Retinal pigment epithelial cell (primary cell): ENCODE measurements at regions not wholly inside any gene's neighbourhood (a gene's known extent, or its start where the extent isn't known, plus 50 kb on each side); places are given as distances from the start of the nearest gene placed in this dataset.
A peak's percentile ranks its signal among the peaks of the same experiment; 100 is the strongest.

Experiments
- DNase-seq: peaks from one replicate; pipeline ENCODE4 v3.0.0-alpha.2; 2010; ENCODE audit warnings: low read depth
- H3K4me3 ChIP-seq: 2 replicates; pipeline ENCODE4 v1.5.1; 2011; ENCODE audit warnings: mild to moderate bottlenecking, low read length, control low read depth, moderate library complexity
- CTCF ChIP-seq: conservative IDR thresholded peaks from 2 replicates; pipeline ENCODE4 v1.5.1; 2011; ENCODE audit warnings: low read depth, low read length, control low read depth, inconsistent platforms

GRCh38 chr10:108385963-108386362 is 1221.5 kb upstream of the SORCS1 start:
- no peak for TF ChIP-seq CTCF
- no peak overlapping the region for H3K4me3 ChIP-seq
- no peak for DNase-seq

GRCh38 chr10:108384378-108384777 is 1219.9 kb upstream of the SORCS1 start:
- no peak for TF ChIP-seq CTCF
- H3K4me3 ChIP-seq, result no peak overlapping the region
- DNase-seq, result no peak

GRCh38 chr10:108378779-108379178 is 1214.3 kb upstream of the SORCS1 start:
- no peak for DNase-seq
- no peak overlapping the region for H3K4me3 ChIP-seq
- no peak for TF ChIP-seq CTCF

- no peak for DNase-seq
- no peak for TF ChIP-seq CTCF
- no peak overlapping the region for H3K4me3 ChIP-seq
Observed at GRCh38 chr10:108375691-108376090, 1211.2 kb upstream of the SORCS1 start.

- TF ChIP-seq CTCF, result no peak
- no peak overlapping the region for H3K4me3 ChIP-seq
- peak; percentile 46 for DNase-seq
Observed at GRCh38 chr10:108374991-108375390, 1210.5 kb upstream of the SORCS1 start.

- DNase-seq, result no peak
- TF ChIP-seq CTCF, result no peak
- no peak overlapping the region for H3K4me3 ChIP-seq
Observed at GRCh38 chr10:108365541-108365940, 1201.0 kb upstream of the SORCS1 start.

- DNase-seq, result no peak
- no peak overlapping the region for H3K4me3 ChIP-seq
- TF ChIP-seq CTCF, result no peak
Observed at GRCh38 chr10:108363576-108363975, 1199.1 kb upstream of the SORCS1 start.
